Heart left ventricle (tissue), 13 donors: ENCODE measurements at regions not wholly inside any gene's neighbourhood (a gene's known extent, or its start where the extent isn't known, plus 50 kb on each side); places are given as distances from the start of the nearest gene placed in this dataset.

ENCODE experiments used
- POLR2A ChIP-seq, 2 donors: fragments of 450-650 bp; IDR thresholded peaks; one replicate each; pipeline ENCODE4 v1.6.1; 2017; ENCODE audit warnings: antibody characterized with exemption in 2 of 2, mild to moderate bottlenecking in 2 of 2, moderate library complexity in 2 of 2
- TF ChIP-seq, protein P1 (sequence below), 12 donors: fragments of 200-600 bp; sonication (generic) in 4 of 12; IDR thresholded peaks; one replicate each; pipeline versions ENCODE4 v1.5.0 to v1.8.0; 2018 to 2022; ENCODE audit warnings: antibody characterized with exemption in 12 of 12, mild to moderate bottlenecking in 5 of 12
- donor health status: ischemic (EF 13 %, LVEDD 7.1; RV severe dilation, severe dysfunction).
- donor health status: DM: no; HTN: yes; CAD: no.
- donor health status: DM: no; HTN: no; CAD: no.
- donor health status: ischemic (EF 25% LVEDD 6.9; RV normal size, moderate dysfunction).
- donor health status: ischemic (EF 25% LVEDD 5.7; RV mildly dilated, moderate dysfunction).
- donor health status: ischemic (EF 35%, LVEDD 5.7; RV mildly dilated, moderate dysfunction).
- donor health status: nonischemic (EF 11% LVEDD 7.7; RV severe dilation, severe dysfunction).
- donor health status: DM: yes; HTN: yes; CAD: no.
- donor health status: PGD.
- donor health status: ischemic (EF 29% LVEDD 5.4; RV normal size, mild dysfunction).
- donor health status: nonischemic (EF 23%, LVEDD 6.1; RV moderate dilation, normal function).

DNA sequence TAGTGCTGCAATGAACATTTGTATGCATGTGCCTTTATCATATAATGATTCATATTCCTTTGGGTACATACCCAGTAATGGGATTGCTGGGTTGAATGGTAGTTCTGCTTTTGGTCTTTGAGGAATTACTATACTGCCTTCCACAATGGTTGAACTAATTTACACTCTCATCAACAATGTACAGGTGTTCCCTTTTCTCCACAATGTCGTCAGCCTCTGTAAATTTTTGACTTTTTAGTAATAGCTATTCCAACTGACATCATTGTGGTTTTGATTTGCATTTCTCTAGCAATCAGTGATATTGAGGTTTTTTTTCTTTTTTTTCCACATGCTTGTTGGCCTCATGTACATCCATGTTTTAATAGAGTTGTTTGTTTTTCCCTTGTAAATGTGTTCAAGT, 2473.5 kb downstream of the PCDH9 start:
- TF ChIP-seq, protein P1, sequence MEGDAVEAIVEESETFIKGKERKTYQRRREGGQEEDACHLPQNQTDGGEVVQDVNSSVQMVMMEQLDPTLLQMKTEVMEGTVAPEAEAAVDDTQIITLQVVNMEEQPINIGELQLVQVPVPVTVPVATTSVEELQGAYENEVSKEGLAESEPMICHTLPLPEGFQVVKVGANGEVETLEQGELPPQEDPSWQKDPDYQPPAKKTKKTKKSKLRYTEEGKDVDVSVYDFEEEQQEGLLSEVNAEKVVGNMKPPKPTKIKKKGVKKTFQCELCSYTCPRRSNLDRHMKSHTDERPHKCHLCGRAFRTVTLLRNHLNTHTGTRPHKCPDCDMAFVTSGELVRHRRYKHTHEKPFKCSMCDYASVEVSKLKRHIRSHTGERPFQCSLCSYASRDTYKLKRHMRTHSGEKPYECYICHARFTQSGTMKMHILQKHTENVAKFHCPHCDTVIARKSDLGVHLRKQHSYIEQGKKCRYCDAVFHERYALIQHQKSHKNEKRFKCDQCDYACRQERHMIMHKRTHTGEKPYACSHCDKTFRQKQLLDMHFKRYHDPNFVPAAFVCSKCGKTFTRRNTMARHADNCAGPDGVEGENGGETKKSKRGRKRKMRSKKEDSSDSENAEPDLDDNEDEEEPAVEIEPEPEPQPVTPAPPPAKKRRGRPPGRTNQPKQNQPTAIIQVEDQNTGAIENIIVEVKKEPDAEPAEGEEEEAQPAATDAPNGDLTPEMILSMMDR (IDR thresholded peaks at IDR 0.05) = no peak
- no peak for TF ChIP-seq POLR2A (IDR thresholded peaks at IDR 0.05)
